Panc1 (cell line): ENCODE measurements at regions not wholly inside any gene's neighbourhood (a gene's known extent, or its start where the extent isn't known, plus 50 kb on each side); places are given as distances from the start of the nearest gene placed in this dataset.

Experiments used
- POLR2AphosphoS5 ChIP-seq: IDR thresholded peaks from 2 replicates; pipeline ENCODE4 v1.6.1; 2012; ENCODE audit warnings: mild to moderate bottlenecking, low read depth, low read length, moderate library complexity
- SIN3A ChIP-seq: IDR thresholded peaks from 2 replicates; pipeline ENCODE4 v1.6.1; 2012; ENCODE audit warnings: low read depth, mild to moderate bottlenecking, low read length, moderate library complexity, borderline replicate concordance; ENCODE audit not compliant: insufficient read depth
- TF ChIP-seq, protein P1 (sequence below): fragments of 450-650 bp; IDR thresholded peaks from 2 replicates; pipeline ENCODE4 v1.5.1; 2017; ENCODE audit warnings: mild to moderate bottlenecking
- TF ChIP-seq, protein P2 (sequence below), 2 experiments: IDR thresholded peaks; 2 replicates each; pipeline ENCODE4 v1.6.1; 2011 to 2012; ENCODE audit warnings: low read depth in 2 of 2, control low read depth in 1 of 2, low read length in 1 of 2, mild to moderate bottlenecking in 1 of 2, moderate library complexity in 1 of 2; ENCODE audit not compliant: insufficient read depth in 1 of 2

DNA sequence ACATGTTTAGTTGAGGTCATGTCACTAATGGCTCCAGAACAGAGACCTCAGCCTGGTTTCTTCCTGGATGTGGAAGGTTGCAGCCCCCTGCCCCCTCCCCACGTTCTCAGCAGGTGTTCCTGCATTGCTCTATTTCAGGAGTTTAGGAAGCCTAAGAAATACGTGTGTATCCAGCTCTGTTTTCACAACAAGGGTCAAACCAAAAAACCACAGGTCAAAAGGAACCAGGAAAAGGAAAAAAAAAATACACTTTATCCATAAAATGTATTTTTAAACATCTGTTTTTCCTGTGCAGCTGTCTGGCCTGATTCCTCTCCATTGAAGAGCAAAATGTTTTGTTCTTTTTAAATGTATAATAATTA lies 107.9 kb upstream of the PLEKHG1 start:
- TF ChIP-seq, protein P1, sequence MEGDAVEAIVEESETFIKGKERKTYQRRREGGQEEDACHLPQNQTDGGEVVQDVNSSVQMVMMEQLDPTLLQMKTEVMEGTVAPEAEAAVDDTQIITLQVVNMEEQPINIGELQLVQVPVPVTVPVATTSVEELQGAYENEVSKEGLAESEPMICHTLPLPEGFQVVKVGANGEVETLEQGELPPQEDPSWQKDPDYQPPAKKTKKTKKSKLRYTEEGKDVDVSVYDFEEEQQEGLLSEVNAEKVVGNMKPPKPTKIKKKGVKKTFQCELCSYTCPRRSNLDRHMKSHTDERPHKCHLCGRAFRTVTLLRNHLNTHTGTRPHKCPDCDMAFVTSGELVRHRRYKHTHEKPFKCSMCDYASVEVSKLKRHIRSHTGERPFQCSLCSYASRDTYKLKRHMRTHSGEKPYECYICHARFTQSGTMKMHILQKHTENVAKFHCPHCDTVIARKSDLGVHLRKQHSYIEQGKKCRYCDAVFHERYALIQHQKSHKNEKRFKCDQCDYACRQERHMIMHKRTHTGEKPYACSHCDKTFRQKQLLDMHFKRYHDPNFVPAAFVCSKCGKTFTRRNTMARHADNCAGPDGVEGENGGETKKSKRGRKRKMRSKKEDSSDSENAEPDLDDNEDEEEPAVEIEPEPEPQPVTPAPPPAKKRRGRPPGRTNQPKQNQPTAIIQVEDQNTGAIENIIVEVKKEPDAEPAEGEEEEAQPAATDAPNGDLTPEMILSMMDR = no peak
- TF ChIP-seq SIN3A (no peak), POLR2AphosphoS5 (no peak)
- TF ChIP-seq, protein P2, sequence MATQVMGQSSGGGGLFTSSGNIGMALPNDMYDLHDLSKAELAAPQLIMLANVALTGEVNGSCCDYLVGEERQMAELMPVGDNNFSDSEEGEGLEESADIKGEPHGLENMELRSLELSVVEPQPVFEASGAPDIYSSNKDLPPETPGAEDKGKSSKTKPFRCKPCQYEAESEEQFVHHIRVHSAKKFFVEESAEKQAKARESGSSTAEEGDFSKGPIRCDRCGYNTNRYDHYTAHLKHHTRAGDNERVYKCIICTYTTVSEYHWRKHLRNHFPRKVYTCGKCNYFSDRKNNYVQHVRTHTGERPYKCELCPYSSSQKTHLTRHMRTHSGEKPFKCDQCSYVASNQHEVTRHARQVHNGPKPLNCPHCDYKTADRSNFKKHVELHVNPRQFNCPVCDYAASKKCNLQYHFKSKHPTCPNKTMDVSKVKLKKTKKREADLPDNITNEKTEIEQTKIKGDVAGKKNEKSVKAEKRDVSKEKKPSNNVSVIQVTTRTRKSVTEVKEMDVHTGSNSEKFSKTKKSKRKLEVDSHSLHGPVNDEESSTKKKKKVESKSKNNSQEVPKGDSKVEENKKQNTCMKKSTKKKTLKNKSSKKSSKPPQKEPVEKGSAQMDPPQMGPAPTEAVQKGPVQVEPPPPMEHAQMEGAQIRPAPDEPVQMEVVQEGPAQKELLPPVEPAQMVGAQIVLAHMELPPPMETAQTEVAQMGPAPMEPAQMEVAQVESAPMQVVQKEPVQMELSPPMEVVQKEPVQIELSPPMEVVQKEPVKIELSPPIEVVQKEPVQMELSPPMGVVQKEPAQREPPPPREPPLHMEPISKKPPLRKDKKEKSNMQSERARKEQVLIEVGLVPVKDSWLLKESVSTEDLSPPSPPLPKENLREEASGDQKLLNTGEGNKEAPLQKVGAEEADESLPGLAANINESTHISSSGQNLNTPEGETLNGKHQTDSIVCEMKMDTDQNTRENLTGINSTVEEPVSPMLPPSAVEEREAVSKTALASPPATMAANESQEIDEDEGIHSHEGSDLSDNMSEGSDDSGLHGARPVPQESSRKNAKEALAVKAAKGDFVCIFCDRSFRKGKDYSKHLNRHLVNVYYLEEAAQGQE (IDR thresholded peaks at IDR 0.05; ENCODE audit: insufficient read depth in 1 of 2, low read depth in 2 of 2, low read length in 1 of 2) = no peak
